HG02973 (cell line): ENCODE measurements at regions not wholly inside any gene's neighbourhood (a gene's known extent, or its start where the extent isn't known, plus 50 kb on each side); places are given as distances from the start of the nearest gene placed in this dataset.
"Not testable (repeated sequence)": the region's sequence is repeated elsewhere in the genome, so short reads cannot be mapped to it uniquely, and the experiment has no call there.

Source experiments
- ATAC-seq: cut with Tn5 transposase; IDR thresholded peaks from one replicate; pipeline ENCODE4 v1.9.1; 2021; ENCODE audit warnings: moderate library complexity; ENCODE audit not compliant: unreplicated experiment

- ATAC-seq: no peak
These were observed 1125.2 kb upstream of the CITED2 start for GRCh38 chr6:140499607-140500006.

GRCh38 chr6:140494321-140495108 is 1120.1 kb upstream of the CITED2 start:
- ATAC-seq: no peak

GRCh38 chr6:140493470-140493869 is 1119.0 kb upstream of the CITED2 start:
- ATAC-seq: not testable (repeated sequence)

DNA sequence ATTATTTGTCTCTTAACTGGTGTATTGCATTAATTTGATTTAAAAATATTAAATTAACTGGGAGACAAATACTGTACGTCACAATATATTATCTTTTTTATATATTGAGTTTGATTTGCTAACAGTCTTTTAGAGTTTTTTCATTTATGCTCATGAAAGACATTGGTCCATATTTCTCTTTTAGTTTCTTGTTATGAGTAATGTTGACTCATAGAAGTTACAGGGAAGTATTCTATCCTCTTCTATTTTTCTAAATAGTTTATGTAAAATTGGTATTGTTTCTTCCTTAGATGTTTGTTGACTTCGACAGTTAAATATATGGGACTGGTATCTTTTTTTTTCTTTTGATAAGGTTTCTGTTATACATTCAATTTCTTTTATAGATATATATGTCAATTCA is 1115.6 kb upstream of the CITED2 start:
- no peak for ATAC-seq

DNA sequence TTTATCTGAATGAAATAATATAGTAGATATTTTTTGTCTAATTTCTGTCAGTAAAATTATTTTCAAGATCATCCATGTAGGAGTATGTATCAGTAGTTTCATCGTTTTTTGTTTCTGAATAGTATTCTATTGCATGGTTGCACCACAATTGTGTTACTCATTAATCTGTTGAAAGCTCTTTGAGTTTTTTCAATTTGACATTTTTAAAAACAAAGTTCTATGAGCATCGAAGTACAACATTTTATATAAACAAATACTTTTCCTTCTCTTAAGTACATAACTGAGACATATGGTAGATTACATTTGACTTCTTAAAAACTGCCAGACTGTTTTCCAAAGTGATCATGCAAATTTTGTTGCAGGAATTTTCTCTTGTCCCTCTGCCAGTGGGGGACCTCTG is 1113.1 kb upstream of the CITED2 start:
- ATAC-seq: no peak

- ATAC-seq: no peak
These were observed 1112.3 kb upstream of the CITED2 start for GRCh38 chr6:140486450-140487361.

GRCh38 chr6:140485740-140486449 is 1111.4 kb upstream of the CITED2 start:
- ATAC-seq: no peak

GRCh38 chr6:140480852-140481251 is 1106.4 kb upstream of the CITED2 start:
- no peak for ATAC-seq

DNA sequence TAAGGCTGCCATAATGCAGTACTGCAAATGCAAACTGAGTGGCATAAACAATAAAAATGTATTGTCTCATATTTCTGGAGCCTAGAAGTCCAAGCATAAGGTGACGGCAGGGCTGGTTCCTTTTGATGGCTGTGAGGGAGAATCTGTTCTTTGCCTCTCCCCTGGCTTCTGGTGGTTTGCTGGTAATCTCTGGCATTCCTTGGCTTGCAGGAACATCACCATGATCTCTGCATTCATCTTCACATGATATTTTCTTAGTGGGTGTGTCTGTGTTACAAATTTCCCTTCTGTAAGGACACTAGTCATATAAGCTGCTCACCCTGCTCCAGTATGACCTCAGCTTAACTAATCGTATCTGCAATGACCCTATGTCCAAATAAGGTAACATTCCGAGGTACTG is 1104.2 kb upstream of the CITED2 start:
- ATAC-seq: no peak

DNA sequence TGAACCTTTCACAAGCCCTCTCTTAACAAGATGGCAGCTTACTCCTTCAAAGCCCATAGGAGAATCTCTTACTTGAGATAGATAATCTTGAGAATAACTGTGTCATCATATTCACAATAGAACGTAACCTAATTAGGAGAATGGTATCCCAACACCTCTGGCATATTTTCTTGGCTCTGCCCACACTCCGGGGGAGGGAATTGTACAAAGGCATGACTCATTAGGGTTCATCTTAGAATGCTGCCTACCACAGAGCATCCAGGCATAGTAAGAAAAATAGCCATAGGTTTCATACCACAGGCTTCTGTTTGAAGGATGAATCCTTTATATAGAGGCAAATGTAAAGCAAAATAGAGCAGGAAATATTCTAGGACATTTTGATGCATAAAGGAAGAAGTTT is 1100.6 kb upstream of the CITED2 start:
- no peak for ATAC-seq

DNA sequence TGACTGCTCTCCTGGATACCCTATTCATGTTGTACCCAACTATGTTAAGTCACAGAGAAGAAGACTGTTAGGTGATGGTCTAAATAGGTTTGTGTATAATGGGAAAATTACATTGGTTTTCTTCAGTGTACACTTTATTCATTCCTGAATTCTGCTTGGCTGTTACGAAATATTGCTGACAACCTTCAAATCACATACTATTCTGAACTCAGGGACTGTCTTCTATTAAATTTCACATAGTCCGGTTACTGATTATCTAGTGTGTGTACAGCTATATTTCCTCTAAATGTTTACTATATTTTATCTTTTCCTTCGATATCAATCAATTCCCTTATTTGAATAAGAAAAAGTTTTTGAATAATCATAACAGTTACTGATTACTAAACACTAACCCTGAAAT is 1090.3 kb upstream of the CITED2 start:
- ATAC-seq: no peak

DNA sequence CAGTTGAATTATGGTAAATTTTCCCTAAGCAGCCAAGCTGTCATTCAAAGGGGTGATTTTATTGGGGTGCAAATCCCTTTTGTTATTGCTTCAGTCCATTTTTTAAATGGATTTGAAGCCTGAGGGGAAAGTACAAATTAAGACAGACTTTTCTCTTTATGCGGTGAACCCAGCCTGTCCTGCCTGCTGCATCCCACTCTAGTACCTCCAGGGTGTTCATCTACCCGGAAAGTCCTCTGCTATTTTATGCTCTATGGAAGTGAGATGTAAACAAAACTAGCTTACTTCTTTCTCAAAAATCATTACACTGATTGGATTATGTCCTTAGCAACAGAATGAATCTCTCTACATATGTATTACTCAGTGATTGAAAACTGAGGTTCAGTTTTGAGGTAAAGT is 1088.9 kb upstream of the CITED2 start:
- ATAC-seq: no peak

DNA sequence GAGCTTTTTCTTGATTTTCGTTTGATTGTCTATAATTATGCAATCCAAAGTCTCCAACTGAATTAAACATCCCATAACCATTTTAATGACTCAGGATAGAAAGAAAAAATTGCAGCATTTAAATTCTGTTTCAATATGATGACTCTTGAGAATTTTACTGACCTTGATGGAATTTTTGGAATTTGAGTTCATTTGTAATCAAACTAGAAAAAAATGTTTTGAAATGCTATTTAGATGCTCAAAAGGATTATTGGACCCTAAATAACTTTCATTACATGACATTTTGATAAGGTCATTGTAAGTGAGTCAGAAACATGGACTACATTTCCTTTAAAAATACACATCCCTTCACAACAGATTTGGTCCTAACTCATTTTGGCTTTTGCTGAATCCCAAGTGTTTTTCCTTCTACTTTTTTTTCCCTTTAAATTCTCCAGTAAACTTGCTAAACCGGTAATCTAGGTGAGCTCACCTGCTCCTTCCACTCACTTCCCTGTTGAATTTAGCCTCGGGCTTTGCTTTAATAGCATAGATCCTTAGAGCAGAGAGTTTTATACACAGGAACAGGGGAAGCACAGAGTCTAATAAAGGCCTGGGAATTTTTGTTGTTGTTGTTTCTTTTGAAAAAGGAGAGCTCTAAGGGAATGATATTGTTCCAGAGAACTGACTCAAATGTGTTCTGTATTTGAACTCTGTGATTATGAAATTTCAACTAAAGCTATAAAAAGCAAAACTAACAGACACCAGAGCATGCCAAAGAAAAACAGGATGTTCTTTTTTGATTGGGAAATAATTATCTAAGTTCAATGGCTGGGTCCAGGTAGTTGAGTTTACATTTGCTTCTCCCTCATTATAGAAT is 1088.2 kb upstream of the CITED2 start:
- no peak for ATAC-seq

- no peak for ATAC-seq
These were observed 1087.6 kb upstream of the CITED2 start for GRCh38 chr6:140462076-140462452.

DNA sequence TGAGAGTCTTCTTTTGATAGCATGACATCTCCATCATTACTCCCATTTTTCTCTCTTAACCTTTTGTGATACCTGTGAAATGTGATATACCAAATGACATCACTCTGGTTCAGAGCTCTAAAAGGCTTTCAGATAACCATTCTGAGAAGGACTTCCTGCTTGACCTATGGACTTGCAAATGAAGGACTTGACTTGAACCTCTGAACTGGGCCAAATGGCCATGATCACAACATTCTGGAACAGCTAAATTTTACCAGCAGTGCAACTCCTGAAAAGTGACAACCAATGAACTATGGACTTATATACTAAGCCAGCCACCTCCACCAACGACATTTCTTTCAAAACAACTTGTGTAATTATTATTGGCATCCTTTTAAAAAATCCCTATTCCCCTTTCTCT is 1085.8 kb upstream of the CITED2 start:
- ATAC-seq: no peak

DNA sequence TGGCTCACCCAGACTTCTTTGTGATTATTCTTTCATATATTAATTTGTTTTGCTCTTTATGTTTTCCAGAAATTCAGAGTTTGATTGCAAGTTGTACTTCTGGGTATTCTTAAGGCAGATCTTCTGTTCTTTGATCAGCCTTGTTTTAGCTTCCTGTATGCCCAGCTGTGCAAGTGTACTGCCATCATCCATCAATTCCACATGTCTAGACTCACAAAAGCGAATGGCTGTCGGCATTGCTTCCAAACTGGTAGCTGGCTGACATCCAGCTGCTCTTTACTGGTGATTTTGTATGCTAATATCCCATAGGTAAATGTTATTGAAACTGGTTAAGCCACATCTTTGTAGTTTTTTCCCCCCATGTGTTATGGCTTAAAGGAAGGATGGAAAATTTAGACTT is 1084.8 kb upstream of the CITED2 start:
- ATAC-seq: no peak

DNA sequence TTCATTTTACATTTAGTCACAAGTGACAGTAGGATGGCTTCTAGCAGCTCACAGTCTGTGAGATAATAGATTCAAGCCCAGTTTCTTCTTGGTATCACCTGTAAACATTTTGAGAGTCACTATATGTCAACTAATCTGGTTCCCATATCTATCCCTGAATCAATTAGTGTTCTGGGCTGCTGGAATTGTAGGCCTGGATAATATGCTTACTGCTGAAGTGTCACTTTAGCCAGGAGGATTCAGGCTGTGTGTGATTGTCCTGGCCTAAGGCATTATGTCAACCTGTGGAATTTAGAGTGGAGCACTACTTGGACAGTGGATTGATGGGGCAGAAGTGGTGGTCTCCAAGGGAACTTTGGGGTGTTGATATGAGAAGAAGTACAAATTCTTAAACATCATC is 1071.8 kb upstream of the CITED2 start:
- no peak for ATAC-seq

GRCh38 chr6:140445474-140446004 is 1071.1 kb upstream of the CITED2 start:
- no peak for ATAC-seq

DNA sequence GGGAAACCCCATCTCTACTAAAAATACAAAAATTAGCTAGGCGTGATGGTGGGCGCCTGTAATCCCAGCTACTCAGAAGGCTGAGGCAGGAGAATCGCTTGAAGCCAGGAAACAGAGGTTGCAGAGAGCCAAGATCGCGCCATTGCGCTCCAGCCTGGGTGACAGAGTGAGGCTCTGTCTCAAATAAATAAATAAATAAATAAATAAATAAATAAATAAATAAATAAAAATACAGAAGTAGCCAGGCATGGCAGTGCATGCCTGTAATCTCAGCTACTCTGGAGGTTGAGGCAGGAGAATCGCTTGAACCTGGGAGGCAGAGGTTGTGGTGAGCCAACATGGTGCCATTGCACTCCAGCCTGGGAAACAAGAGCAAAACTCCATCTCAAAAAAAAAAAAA is 1068.7 kb upstream of the CITED2 start:
- ATAC-seq: not testable (repeated sequence)

- no peak for ATAC-seq
These were observed 1066.8 kb upstream of the CITED2 start for GRCh38 chr6:140441256-140441655.
